BJ (cell line): ENCODE measurements at regions not wholly inside any gene's neighbourhood (a gene's known extent, or its start where the extent isn't known, plus 50 kb on each side); places are given as distances from the start of the nearest gene placed in this dataset.

Experiments
- CTCF ChIA-PET: fragments of 350-600 bp; formaldehyde crosslinking; extraction: SDS; loops from one replicate; lab custom pipeline; 2021; ENCODE audit warnings: antibody characterized with exemption, inconsistent platforms; lab: Yijun Ruan, JAX
- POLR2A ChIA-PET: fragments of 300-600 bp; sonication (Branson Sonifier 250); formaldehyde crosslinking; extraction: SDS; loops from one replicate; lab custom pipeline; 2021; ENCODE audit warnings: antibody characterized with exemption; lab: Charles Lee
- DNase-seq: peaks from one replicate; pipeline ENCODE4 v3.0.0-alpha.2; 2011; ENCODE audit warnings: low read depth
- H3K27me3 ChIP-seq: 2 replicates; pipeline ENCODE4 v1.6.0; 2011; ENCODE audit warnings: low read length; ENCODE audit not compliant: control insufficient read depth, insufficient read depth
- H3K36me3 ChIP-seq: 2 replicates; pipeline ENCODE4 v1.5.1; 2011; ENCODE audit warnings: low read length; ENCODE audit not compliant: control insufficient read depth, insufficient read depth
- H3K4me3 ChIP-seq: 2 replicates; pipeline ENCODE4 v1.5.1; 2011; ENCODE audit warnings: low read depth, mild to moderate bottlenecking, control low read depth, low read length
- TF ChIP-seq, protein P1 (sequence below): IDR thresholded peaks from 2 replicates; pipeline ENCODE4 v1.5.1; 2011; ENCODE audit warnings: low read depth, mild to moderate bottlenecking, control low read depth, inconsistent platforms, low read length, moderate library complexity; ENCODE audit not compliant: insufficient read depth

GRCh38 chr10:64617085-64617484, 1095.9 kb downstream of the REEP3 start:
- Histone ChIP-seq H3K4me3 (no peak overlapping the region), H3K27me3 (no peaks in the 10 kb centered on the region), H3K36me3 (no peaks in the 10 kb centered on the region)
- ChIA-PET CTCF (no interaction called here), POLR2A (no interaction called here)
- TF ChIP-seq, protein P1, sequence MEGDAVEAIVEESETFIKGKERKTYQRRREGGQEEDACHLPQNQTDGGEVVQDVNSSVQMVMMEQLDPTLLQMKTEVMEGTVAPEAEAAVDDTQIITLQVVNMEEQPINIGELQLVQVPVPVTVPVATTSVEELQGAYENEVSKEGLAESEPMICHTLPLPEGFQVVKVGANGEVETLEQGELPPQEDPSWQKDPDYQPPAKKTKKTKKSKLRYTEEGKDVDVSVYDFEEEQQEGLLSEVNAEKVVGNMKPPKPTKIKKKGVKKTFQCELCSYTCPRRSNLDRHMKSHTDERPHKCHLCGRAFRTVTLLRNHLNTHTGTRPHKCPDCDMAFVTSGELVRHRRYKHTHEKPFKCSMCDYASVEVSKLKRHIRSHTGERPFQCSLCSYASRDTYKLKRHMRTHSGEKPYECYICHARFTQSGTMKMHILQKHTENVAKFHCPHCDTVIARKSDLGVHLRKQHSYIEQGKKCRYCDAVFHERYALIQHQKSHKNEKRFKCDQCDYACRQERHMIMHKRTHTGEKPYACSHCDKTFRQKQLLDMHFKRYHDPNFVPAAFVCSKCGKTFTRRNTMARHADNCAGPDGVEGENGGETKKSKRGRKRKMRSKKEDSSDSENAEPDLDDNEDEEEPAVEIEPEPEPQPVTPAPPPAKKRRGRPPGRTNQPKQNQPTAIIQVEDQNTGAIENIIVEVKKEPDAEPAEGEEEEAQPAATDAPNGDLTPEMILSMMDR: no peak
- no peak for DNase-seq

DNA sequence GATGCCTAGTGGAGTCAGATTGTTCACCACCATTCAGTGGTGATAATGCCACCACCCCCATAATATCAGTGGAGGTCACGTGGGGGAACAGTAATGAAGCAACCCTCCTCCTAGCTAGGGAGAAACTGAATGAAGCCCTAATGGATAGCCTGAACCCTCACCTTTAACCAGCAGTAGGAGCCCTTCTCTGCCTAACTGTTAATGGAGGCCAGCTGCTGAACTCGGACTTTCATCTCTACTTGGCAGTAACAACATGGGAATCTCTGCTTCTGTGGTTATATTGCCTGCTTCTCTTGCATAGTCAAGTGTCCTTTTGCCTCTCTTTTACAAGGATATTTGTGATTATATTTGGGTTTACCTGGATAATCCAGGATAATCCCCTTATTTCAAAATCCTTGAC, 1097.9 kb downstream of the REEP3 start:
- H3K36me3 ChIP-seq: no peaks in the 10 kb centered on the region
- no peaks in the 10 kb centered on the region for H3K27me3 ChIP-seq
- no peak overlapping the region for H3K4me3 ChIP-seq
- POLR2A ChIA-PET: no interaction called here
- no peak for DNase-seq
- CTCF ChIA-PET: no interaction called here
- TF ChIP-seq, protein P1: no peak

- no peaks in the 10 kb centered on the region for H3K27me3 ChIP-seq
- H3K36me3 ChIP-seq: no peaks in the 10 kb centered on the region
- TF ChIP-seq, protein P1: no peak
- ChIA-PET CTCF (no interaction called here), POLR2A (no interaction called here)
- no peak overlapping the region for H3K4me3 ChIP-seq
- DNase-seq: no peak
Measured at GRCh38 chr10:64626924-64627323, 1105.7 kb downstream of the REEP3 start.

DNA sequence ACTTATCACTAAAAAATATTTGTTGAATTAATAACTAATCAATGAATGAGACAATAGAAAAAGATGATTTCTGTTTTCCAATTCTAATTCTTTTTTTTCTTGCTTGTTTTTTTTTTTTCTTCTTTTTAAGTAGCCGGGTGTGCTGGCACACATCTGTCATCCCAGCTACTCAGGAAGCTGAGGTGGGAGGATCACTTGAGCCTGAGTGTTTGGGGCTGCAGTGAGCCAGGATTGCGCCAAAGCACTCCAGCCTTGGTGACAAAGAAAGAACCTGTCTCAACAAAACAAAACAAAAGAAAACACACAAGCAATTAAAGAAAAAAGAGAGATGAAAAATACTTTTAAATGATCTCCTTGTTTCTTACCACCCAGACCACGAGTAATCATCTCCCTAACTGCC, 1109.3 kb downstream of the REEP3 start:
- POLR2A ChIA-PET: no interaction called here
- DNase-seq: no peak
- no peaks in the 10 kb centered on the region for H3K36me3 ChIP-seq
- H3K4me3 ChIP-seq: no peak overlapping the region
- TF ChIP-seq, protein P1: no peak
- no peaks in the 10 kb centered on the region for H3K27me3 ChIP-seq
- CTCF ChIA-PET: interaction anchor here (0.5 to 0.8 kb wide), 2 partner anchors 22 to 301 kb away, joined by 3 read pairs; no protein-coding TSS in a partner anchor

GRCh38 chr10:64635906-64636305, 1114.7 kb downstream of the REEP3 start:
- H3K4me3 ChIP-seq: no peak overlapping the region
- CTCF ChIA-PET: no interaction called here
- H3K27me3 ChIP-seq: no peaks in the 10 kb centered on the region
- DNase-seq: no peak
- H3K36me3 ChIP-seq: no peaks in the 10 kb centered on the region
- TF ChIP-seq, protein P1: no peak
- POLR2A ChIA-PET: no interaction called here
